Nephron progenitor cell (in vitro differentiated cells): ENCODE measurements at regions not wholly inside any gene's neighbourhood (a gene's known extent, or its start where the extent isn't known, plus 50 kb on each side); places are given as distances from the start of the nearest gene placed in this dataset.
"Not testable (repeated sequence)": the region's sequence is repeated elsewhere in the genome, so short reads cannot be mapped to it uniquely, and the experiment has no call there.

ENCODE experiments used
- DNase-seq: peaks from one replicate; pipeline ENCODE4 v3.0.0; 2021
- H3K27ac Mint-ChIP-seq: 2 replicates; pipeline ENCODE4 v1.8.0; 2021; ENCODE audit warnings: mild to moderate bottlenecking, moderate library complexity, mixed read lengths
- H3K27me3 Mint-ChIP-seq: 2 replicates; pipeline ENCODE4 v1.8.0; 2021; ENCODE audit warnings: mild to moderate bottlenecking, low read depth, mixed read lengths; ENCODE audit not compliant: poor library complexity
- H3K36me3 Mint-ChIP-seq: 2 replicates; pipeline ENCODE4 v1.8.0; 2021; ENCODE audit warnings: low read depth, mixed read lengths
- H3K4me1 Mint-ChIP-seq: 2 replicates; pipeline ENCODE4 v1.8.0; 2021; ENCODE audit warnings: mixed read lengths
- H3K4me3 Mint-ChIP-seq: 2 replicates; pipeline ENCODE4 v1.8.0; 2021; ENCODE audit warnings: mild to moderate bottlenecking, moderate library complexity, mixed read lengths
- H3K9me3 Mint-ChIP-seq: 2 replicates; pipeline ENCODE4 v1.8.0; 2021; ENCODE audit warnings: mild to moderate bottlenecking, moderate library complexity, mixed read lengths
- CTCF ChIP-seq: fragments of 200-600 bp; sonication (generic); IDR thresholded peaks from 2 replicates; pipeline ENCODE4 v1.5.0; 2021; ENCODE audit warnings: antibody characterized with exemption

GRCh38 chr13:57865600-57866294, 234.2 kb downstream of the PCDH17 start:
- TF ChIP-seq CTCF = no peak
- no peak for DNase-seq
- H3K4me1 Mint-ChIP-seq = no peaks in the 10 kb centered on the region
- peaks cover 4% of the 10 kb centered on the region for H3K36me3 Mint-ChIP-seq
- no peak overlapping the region for H3K4me3 Mint-ChIP-seq
- H3K27ac Mint-ChIP-seq = no peak overlapping the region
- H3K9me3 Mint-ChIP-seq = peaks cover 56% of the 10 kb centered on the region
- H3K27me3 Mint-ChIP-seq = peaks cover 7% of the 10 kb centered on the region

GRCh38 chr13:57874530-57874929, 243.0 kb downstream of the PCDH17 start:
- Mint-ChIP-seq H3K27me3 (no peaks in the 10 kb centered on the region), H3K4me3 (no peak overlapping the region), H3K4me1 (peaks cover 17% of the 10 kb centered on the region), H3K27ac (no peak overlapping the region), H3K36me3 (no peaks in the 10 kb centered on the region), H3K9me3 (peaks cover 11% of the 10 kb centered on the region)
- no peak for TF ChIP-seq CTCF
- DNase-seq = no peak

GRCh38 chr13:57877601-57878000, 246.1 kb downstream of the PCDH17 start:
- no peaks in the 10 kb centered on the region for H3K9me3 Mint-ChIP-seq
- no peak overlapping the region for H3K27ac Mint-ChIP-seq
- H3K4me3 Mint-ChIP-seq = no peak overlapping the region
- H3K4me1 Mint-ChIP-seq = peaks cover 17% of the 10 kb centered on the region
- peaks cover 3% of the 10 kb centered on the region for H3K27me3 Mint-ChIP-seq
- no peak for TF ChIP-seq CTCF
- no peak for DNase-seq
- no peaks in the 10 kb centered on the region for H3K36me3 Mint-ChIP-seq

- Mint-ChIP-seq H3K36me3 (no peaks in the 10 kb centered on the region), H3K27me3 (peaks cover 3% of the 10 kb centered on the region), H3K4me1 (peaks cover 17% of the 10 kb centered on the region), H3K27ac (no peak overlapping the region), H3K4me3 (no peak overlapping the region), H3K9me3 (no peaks in the 10 kb centered on the region)
- DNase-seq = no peak
- TF ChIP-seq CTCF = no peak
These were observed 246.7 kb downstream of the PCDH17 start for GRCh38 chr13:57878291-57878690.

- peaks cover 6% of the 10 kb centered on the region for H3K4me1 Mint-ChIP-seq
- H3K9me3 Mint-ChIP-seq = no peaks in the 10 kb centered on the region
- no peak for DNase-seq
- peaks cover 3% of the 10 kb centered on the region for H3K27me3 Mint-ChIP-seq
- no peak overlapping the region for H3K27ac Mint-ChIP-seq
- TF ChIP-seq CTCF = no peak
- H3K36me3 Mint-ChIP-seq = no peaks in the 10 kb centered on the region
- no peak overlapping the region for H3K4me3 Mint-ChIP-seq
These were observed 265.7 kb downstream of the PCDH17 start for GRCh38 chr13:57897225-57897624.

- no peak for DNase-seq
- Mint-ChIP-seq H3K4me3 (no peak overlapping the region), H3K4me1 (peaks cover 9% of the 10 kb centered on the region), H3K36me3 (peaks cover 8% of the 10 kb centered on the region), H3K9me3 (peaks cover 17% of the 10 kb centered on the region), H3K27me3 (peaks cover 3% of the 10 kb centered on the region), H3K27ac (no peak overlapping the region)
- no peak for TF ChIP-seq CTCF
These were observed 267.6 kb downstream of the PCDH17 start for GRCh38 chr13:57899096-57899495.

- not testable (repeated sequence) for DNase-seq, H3K4me3 Mint-ChIP-seq, H3K27ac Mint-ChIP-seq, H3K27me3 Mint-ChIP-seq, H3K36me3 Mint-ChIP-seq, H3K4me1 Mint-ChIP-seq
- peaks cover 29% of the 10 kb centered on the region for H3K9me3 Mint-ChIP-seq
These were observed 278.3 kb downstream of the PCDH17 start for GRCh38 chr13:57909833-57910232.
